Stimulated activated CD8-positive, alpha-beta memory T cell treated with anti-CD3 and anti-CD28 coated beads, Interleukin-4, amount 100 ng/mL, for 1 hour (primary cell): ENCODE measurements at regions not wholly inside any gene's neighbourhood (a gene's known extent, or its start where the extent isn't known, plus 50 kb on each side); places are given as distances from the start of the nearest gene placed in this dataset.
A peak's percentile ranks its signal among the peaks of the same experiment; 100 is the strongest.

Source experiments
- DNase-seq, 2 donors: peaks; one replicate each; pipeline ENCODE4 v3.0.0-alpha.2; 2020; ENCODE audit warnings: low read depth in 2 of 2, low spot score in 1 of 2

DNA sequence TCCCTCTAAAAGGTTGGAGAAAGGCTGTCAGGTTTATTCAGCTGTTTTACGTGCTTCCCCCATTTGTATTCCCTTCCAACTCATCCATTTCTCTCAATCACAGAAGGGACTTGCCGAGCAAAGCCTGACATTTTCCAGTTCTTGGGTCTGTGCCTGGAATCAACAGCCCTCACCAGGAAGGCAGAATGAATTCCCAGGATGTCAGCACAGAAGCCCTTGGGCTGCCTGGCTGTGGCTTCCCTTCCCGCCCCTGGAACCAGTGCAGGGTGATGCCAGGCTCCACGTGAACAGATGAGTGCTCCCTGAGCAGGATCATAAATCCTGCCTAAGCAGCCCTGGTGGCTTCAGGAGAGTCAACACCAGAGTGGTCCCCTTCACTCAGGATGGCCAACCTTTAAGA lies 86.1 kb upstream of the CD83 start:
- DNase-seq = no peak

DNA sequence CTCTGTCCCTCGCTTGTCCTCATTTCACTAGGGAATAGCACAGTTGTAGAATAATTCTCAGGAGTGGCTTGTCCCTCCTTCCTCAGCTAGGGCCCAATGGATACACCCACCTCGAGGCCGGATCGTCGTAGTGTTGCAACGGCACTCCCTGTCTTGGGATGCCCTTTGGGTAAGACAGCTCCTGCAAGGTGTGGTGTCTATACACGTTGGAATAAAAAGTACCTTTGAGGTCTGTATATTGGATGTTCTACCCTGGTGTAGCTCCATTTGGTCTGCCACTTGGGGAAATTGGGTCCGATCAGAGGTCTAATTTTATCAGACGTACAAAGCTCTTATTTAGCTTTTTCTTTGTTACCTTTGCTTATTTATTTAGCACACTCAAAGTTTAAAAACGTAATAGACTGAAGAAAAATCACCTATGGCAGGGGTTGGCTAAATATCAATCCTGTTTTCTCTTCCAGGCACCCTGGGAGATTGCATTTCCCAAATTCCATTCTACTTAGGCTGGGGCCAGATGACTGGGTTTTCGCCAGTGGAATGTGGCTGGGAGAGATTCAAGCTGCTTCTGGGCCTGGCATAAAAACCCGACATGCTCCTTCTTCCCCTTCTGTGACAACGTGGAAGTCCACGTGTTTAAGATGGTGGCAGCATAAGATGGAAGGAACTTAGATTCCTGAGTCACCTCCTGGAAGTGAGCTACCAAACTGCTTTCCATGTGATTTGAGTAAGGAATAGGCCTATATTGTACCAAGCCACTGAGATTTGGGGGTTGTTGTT lies 82.3 kb upstream of the CD83 start:
- DNase-seq = no peak

DNA sequence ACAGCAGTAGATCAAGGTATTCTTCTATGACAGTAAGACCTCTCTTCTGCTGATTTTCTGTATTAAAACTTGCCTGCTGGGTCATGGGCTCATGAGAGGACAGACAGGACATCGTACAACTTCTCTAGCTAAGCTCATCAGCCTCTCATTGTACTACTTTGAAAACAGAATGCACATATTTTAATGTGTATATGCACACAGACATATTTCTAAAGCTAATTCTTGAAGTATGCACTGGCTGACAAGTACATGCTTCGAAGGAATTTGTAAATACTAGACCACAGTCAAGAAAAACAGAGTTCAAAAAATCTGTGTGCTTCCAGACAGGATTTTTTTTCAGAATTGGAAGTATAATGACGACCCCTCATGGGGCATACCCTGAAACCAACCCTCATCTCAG lies 81.7 kb upstream of the CD83 start:
- no peak for DNase-seq

DNA sequence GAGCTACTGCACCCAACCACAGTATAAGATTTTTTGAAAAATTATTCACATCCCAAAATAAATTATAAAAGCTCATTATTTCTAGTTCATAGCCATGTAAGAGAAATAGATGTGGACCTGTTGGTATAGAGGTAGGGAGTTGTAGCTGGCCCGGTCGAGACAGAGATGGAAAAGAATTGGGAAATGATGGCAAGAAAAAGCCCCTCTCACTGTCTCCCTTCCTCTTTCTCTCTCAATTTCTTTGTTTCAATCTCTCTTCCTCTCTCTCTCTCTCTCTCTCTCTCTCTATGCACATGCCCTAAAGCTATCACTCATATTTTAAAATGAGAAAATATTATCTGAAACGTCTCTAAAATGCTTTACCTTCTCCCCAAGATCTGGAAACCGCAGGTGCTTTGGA lies 80.7 kb upstream of the CD83 start:
- no peak for DNase-seq

DNA sequence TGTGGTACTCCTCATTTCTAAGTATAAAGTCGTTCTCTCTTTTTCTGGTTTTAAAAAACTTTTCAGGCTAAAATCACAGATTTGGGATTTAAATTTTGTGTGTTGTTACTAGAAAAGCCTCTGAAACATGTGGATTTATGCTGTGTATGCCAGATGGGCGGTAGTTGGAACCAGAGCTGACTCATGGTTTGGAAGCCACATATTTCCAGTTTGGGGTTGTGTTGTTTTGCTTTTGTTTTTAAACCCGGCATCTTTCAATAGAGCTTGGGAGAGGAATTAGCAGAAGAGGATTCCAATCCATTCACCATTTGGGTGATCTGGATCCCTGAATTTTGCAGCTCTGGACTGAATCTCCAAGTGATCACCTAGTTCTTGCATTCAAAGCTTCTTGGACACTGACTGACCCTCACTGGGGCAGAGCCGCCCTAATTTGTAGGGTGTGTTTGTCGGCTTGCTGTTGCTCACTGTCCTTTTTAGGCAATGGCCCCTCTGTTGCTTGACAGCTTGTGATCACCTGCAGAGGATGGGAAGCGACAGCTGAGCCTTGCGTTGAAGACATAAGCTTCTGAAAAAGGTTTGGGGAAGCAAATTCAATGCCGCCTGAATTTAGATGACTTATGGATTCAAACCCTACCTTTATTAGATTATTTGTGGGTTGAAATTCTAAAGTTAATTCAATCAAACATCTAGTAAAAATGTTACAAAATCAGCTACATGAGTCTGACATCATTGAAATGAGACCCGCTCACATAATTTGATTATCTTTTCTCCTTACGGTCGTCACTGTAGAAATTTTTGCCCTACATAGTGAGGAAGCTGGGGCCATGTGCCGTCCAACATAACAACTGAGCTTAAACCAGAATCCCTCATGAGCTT lies 79.9 kb upstream of the CD83 start:
- DNase-seq = no peak

DNA sequence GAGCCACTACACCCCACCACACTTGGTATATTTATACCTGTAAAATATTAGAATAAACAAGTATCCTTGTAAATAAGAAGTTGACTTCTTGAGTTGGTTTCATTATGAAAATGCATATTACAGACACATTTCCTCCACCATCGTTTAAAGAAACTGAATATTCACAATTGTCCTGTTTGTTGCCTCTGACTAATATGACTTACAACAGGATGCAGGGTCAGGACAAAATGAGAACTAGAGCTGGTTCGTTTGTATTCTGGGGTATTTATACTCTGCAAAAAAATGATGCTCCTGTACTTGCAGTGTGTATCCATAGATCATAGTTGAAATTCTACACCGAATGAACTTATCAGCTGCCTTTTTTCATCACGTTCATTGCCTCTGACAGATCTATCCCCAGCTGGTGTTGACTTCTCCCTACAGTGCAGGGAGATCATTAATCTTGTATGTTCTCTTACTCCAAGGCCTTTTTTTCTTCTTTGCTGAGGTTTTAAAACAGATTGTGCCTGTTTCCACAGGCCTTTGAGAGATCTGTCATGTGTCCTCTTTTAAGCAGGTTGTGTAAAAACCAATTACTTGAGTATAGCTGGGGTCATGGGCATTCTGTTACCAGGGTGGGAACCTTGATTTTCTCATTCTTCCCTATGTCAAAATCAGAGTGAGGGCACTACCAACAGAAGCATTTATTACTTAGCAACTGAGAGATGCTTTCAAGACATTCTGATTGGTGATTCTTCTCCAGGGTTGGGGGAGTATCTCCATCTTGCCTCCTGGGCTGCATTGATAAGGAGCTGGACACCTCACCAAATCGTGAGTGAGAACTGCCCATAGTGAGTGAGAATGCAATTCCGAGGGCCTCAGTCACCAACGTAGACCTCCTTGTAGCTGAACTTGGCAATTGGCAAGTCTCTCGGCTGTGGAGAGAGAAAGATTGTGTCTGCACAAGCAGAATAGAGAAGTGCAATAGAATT lies 78.8 kb upstream of the CD83 start:
- no peak for DNase-seq

DNA sequence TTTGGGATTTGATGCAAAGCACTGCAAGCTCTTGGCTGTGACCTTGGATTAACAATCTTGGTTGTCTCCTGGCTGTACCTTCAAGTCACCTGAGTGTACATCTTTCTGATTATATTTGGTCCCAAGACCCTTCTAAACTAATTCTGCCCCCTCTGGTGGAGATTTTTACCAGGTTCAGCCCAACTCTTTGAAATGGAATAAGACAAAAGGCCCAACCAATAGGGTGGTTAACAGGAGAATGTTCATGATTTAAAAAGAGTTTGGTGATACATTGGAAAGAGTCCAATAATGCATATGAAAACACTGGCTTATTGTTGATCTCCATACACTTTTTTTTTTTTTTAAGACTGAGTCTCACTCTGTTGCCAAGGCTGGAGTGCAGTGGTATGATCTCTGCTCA lies 77.5 kb upstream of the CD83 start:
- DNase-seq = no peak

DNA sequence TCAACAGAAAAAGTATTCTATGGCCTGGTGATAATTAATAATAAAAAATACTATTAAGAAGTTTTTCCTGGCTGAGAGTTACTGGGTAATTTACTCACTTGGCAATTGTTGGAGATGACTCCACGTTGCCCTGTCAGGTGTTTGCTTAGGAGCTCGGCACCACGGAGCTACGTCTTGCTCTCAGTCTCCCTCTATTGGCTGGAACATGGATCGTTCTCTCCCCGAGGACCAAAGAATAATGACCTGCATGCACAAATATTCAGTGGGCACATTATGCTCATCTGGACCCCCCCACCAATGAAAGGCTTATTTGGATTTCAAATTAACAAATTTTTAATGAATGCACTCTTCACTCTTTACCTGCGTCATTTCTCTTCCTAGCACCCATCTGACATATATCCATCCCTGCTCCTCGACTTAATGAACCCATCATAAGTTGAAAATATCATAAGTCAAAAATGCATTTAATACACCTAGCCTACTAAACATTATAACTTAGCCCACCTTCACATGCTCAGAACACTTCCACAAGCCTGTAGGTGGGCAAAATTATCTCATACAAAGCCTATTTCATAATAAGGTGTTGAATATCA lies 71.0 kb upstream of the CD83 start:
- DNase-seq = peak in 1 of 2 donors; percentile 17

DNA sequence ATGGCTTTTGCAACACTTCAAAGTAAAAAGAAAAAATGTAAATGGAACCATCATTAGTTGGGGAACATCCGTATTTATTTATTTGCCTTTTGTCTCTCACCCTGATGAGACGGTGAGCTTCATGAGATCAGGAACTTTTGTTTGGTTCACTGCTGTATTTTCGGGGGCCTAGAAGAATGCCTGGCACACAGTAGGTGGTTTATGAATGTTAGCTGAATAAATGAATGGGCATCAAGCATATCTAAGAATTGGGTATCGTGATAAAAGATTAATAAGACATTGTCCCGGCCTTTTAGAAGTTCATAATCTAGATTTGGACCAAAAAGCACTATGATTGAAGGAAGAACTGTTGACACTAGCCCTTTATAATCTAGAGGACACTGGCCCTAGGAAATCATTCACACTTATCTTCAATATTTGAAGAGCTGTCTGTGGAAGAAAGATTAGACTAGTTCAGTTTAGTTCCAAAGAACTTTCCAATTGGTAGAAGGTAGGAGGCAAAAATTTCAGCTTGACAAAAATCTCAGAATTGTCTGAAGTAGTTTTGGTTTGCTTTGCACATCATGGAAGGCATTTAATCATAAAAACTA lies 70.3 kb upstream of the CD83 start:
- DNase-seq = no peak

DNA sequence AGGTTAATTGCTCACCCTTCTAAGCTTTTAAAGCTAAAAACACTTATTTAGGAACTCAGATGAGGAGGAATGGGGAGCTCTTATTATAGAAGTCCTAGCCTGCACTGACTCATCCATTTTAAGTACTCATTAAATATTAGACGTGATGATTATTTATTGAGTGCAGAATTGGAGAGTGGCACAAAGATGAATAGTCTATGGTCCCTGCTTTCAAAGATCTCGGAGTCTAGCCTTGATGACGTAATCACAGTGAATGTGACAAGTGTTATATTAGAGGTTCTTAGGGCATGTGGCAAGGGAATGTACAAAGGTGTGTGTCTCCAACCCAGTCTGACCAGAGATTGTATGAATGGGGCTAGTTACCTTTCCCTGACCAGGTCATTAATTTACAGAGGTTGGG lies 68.7 kb upstream of the CD83 start:
- no peak for DNase-seq

DNA sequence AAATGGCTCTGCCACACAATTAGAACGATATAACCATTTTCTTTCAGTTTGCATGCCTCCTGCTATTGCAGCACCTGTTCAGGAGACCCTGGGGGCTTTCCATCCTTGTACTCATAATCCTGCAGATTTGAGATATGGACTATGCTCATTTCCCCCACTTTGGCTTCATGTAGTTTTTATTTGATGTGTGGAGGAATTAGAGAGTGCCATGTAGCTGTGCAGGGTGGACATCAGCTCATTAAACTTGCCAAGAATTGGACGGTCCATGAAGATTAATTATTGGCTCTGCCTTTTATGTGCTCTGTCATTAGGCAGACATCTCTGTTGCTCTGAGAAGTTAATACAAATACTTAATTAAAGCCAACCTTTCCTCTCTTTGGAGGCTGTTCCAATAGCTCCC lies 66.2 kb upstream of the CD83 start:
- no peak for DNase-seq

DNA sequence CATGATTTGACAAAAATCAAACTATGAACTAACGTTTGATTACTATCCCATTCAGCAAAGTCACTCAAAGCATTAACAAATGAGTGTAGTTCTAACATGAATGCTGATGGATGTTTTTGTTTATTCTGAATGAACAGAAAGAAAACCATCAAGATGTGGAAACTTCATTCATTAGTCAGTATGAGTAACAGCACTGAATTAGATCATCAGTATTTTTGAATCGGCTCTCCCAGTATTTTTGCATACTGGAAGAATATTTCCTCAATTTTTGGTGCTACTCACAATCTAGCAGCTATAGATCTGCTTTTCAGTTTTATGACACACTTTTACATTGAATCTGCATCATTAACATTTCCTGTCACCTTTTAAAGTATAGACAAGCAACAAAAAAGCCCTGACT lies 63.8 kb upstream of the CD83 start:
- DNase-seq = no peak

DNA sequence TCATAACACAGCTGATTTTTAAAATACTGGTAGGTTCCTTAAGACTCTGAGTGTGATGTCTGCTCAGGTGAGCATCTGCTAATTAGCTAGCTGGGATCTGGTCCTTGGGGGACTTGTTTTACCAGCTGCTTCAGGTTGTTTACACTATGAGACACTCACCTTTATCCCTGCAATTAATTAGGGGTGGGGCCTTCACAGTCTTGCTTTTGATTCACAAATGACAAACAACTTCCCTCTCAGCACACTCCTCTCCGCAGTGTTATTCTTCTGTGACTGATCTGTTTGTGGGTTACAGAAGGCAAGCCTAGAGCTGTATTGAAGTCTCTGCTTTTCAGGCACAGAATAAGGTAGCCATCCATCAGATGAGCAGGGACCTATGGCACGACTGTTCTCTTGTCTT lies 62.0 kb upstream of the CD83 start:
- DNase-seq = no peak

DNA sequence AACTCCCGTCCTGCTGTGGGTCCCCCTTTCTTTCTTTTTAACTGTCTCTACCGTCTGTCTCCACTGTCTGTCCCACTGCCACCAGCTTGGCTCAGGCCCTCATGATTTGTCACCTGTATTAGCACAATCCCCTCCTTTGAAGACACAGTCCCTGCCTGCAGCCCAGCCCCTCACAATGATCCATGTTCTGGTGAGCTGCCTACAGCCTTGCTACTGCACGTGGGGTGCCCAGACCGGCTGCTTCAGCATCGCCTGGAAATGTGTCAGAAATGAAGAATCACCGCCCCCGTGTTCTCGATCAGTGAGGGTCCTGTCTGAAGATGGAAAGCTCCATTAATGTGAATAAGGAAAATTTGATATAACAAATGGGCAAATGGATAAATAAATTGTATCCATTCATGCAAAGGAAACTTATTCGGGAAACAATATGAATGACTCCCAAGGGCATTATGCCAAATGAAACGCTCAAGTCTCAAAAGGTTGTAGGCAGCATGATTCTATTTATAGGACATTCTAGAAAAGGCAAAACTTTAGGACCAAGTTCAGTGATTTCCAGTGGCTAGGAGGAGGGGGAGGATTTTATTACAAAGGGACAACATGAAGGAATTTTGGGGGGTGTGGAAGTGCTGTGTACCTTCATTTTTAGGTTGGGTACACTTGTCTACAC lies 59.4 kb upstream of the CD83 start:
- DNase-seq = no peak

DNA sequence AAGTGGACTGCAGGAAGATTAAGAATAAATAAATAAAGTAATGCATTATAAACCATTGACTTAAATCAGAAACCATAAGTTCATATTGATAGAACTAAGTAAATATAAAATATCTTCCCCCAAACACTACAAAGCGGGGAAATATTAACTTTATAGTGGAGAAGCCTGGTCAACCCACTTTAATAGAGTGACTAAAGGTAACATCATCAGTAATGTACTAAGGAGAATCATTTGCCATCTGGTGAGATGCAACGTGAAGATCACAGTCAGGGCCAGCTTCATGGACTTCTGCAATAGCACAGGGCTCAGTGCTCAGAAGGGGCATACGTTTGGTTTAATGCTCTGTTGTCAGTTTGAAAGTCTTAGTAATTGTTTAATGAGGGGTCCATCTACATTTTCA lies 58.8 kb upstream of the CD83 start:
- DNase-seq = no peak

DNA sequence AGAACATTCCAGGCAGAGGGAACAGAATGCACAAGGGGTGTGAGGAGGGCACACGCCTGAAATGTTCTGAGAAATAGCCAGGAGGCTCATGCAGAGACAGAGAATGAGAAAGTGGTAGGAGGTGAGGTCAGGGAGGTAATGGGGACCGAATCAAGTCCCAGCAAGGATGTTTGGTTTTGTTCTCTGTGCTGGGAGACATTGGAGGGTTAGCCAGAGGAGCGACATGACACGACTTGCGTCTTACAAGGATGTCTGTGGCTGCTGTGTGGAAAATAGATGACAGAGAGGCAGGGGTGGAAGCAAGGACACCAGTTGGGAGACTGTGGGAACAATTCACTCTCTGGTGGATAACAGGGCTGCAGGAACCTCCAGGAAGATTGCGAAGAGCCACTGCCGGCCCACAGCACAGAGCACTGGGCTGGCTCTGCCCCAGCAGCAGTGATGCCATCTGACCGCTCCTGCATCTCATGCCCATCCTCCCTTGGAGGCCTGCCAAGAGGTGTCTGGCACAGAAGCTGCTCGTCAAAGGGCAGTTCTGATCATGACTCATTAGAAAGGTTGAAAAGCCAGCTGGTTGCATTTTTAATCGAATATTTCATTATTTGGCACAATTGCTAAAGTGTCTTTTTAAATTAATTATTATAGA lies 57.7 kb upstream of the CD83 start:
- no peak for DNase-seq

DNA sequence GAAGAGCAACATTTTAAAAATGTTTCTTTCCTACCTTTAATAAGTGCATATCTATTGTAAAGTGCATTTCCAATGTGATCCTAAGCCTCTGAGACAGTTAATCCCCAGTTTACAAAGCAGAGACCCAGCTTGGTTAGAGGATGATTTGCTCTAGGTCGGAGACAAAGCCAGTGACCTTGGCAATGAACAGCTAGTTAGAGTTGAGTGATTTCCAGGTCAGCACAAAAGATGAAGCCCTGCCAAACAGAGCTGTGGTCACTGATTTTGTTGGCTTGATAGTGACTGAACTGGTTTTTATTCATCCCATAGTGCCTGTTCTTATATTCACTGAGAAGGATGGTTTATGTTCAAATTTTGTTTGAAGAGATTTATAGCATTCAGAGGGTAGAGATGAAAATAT lies 56.6 kb upstream of the CD83 start:
- DNase-seq = no peak

DNA sequence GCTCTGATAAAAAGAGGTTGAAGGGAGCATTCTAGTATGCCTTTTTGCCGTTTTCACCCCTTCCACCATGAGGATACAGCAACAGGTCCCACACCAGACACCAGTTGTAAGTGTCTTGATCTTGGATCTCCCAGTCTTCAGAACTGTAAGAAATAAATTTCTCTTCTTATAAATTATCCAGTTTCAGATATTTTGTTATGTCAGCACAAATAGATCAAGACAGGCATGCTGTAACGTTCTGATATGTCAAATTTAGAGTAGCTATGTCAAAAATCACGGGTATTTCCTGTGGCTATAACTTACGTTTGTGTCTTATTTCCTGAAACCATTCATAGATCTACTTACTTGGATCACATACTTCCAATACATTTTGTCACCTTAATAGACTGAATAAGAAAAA lies 55.9 kb upstream of the CD83 start:
- no peak for DNase-seq

DNA sequence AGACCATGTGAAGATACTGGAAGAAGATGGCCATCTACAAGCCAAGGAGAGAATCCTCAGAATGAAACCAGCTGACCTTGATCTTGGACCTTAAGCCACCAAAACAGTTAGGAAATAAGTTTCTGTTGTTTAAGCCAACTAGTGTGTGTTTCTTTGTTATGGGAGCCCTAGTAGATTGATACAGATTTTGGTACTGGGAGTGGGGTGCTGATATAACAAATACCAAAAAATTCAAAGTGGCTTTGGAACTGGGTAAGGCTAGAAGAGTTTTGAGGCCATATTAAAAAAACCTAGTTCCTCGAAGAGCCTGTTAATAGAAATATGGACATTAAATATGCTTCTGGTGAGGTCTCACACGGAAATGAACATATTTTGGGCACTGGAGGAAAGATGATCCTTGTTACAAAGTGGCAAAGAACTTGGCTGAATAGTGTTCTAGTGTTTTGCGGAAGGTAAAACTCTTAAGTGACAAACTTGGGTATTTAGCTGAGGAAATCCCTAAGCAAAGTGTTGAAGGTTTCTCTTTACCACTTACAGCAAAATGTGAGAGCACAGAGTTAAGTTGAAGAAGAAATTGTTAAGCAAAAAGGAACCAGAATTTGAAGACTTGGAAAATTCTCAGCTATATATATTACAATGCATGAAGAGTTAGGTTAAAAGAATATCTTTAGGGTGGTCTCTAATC lies 55.1 kb upstream of the CD83 start:
- DNase-seq = no peak
